ENCODE measurements at regions not wholly inside any gene's neighbourhood (a gene's known extent, or its start where the extent isn't known, plus 50 kb on each side); places are given as distances from the start of the nearest gene placed in this dataset.
"Not testable (repeated sequence)": the region's sequence is repeated elsewhere in the genome, so short reads cannot be mapped to it uniquely, and the experiment has no call there.

DNA sequence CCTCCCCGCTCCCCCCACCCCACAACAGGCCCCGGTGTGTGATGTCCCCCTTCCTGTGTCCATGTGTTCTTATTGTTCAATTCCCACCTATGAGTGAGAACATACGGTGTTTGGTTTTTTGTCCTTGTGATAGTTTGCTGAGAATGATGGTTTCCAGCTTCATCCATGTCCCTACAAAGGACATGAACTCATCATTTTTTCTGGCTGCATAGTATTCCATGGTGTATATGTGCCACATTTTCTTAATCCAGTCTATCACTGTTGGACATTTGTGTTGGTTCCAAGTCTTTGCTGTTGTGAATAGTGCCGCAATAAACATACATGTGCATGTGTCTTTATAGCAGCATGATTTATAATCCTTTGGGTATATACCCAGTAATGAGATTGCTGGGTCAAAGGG is 104.3 kb downstream of the MTPN start:
- not testable (repeated sequence) for DNase-seq (ENCODE audit: low read depth in 1 of 2, low spot score in 1 of 2); H3K27me3 ChIP-seq (ENCODE audit: insufficient read depth, poor library complexity, severe bottlenecking); H3K27ac ChIP-seq (replicated peaks); H3K4me3 ChIP-seq (replicated peaks; ENCODE audit: insufficient read depth, low read length)

DNA sequence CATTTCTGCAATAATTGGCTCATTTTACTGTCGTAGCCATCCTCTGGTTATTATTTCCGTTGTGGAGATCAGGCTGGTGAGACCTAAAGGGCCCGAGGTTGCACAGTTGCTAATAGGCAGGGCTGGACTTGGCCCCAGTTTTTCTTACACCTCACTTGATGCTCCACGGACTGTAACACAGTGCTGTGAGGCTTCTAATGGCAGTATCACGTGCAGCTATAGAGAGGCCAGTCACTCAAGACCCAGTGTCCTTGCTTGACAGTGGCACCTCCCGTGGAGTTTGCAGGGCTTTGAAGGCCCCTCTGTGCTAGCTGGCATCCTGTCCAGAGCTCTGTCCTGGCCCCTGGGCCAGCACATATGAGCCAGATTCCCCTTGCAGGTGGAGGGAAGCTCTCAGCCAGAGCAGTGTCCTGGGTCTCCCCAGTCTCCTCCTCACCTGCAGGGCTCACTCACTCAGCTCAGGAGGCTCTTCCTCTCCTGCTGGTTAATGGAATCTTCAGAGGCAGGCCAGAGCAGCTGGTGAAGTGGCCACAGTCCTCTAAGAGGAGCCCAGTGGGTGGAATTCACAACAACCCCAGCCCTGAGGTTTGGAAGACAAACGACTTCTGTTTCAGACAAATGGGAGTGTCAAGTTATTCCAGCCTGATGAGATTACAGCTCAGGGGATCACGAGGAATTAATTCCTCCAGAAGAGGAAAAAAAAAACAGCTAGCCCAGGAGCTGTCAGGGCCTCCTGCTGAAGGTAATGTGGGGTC is 114.2 kb upstream of the FAM180A start:
- no peak for DNase-seq (ENCODE audit: low read depth in 1 of 2, low spot score in 1 of 2)
- TF ChIP-seq SPI1 (IDR thresholded peaks at IDR 0.05; ENCODE audit: borderline replicate concordance, low read depth): no peak
- TF ChIP-seq, protein P1, sequence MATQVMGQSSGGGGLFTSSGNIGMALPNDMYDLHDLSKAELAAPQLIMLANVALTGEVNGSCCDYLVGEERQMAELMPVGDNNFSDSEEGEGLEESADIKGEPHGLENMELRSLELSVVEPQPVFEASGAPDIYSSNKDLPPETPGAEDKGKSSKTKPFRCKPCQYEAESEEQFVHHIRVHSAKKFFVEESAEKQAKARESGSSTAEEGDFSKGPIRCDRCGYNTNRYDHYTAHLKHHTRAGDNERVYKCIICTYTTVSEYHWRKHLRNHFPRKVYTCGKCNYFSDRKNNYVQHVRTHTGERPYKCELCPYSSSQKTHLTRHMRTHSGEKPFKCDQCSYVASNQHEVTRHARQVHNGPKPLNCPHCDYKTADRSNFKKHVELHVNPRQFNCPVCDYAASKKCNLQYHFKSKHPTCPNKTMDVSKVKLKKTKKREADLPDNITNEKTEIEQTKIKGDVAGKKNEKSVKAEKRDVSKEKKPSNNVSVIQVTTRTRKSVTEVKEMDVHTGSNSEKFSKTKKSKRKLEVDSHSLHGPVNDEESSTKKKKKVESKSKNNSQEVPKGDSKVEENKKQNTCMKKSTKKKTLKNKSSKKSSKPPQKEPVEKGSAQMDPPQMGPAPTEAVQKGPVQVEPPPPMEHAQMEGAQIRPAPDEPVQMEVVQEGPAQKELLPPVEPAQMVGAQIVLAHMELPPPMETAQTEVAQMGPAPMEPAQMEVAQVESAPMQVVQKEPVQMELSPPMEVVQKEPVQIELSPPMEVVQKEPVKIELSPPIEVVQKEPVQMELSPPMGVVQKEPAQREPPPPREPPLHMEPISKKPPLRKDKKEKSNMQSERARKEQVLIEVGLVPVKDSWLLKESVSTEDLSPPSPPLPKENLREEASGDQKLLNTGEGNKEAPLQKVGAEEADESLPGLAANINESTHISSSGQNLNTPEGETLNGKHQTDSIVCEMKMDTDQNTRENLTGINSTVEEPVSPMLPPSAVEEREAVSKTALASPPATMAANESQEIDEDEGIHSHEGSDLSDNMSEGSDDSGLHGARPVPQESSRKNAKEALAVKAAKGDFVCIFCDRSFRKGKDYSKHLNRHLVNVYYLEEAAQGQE (IDR thresholded peaks at IDR 0.05; ENCODE audit: insufficient replicate concordance, low read depth): no peak
- TF ChIP-seq, protein P2, sequence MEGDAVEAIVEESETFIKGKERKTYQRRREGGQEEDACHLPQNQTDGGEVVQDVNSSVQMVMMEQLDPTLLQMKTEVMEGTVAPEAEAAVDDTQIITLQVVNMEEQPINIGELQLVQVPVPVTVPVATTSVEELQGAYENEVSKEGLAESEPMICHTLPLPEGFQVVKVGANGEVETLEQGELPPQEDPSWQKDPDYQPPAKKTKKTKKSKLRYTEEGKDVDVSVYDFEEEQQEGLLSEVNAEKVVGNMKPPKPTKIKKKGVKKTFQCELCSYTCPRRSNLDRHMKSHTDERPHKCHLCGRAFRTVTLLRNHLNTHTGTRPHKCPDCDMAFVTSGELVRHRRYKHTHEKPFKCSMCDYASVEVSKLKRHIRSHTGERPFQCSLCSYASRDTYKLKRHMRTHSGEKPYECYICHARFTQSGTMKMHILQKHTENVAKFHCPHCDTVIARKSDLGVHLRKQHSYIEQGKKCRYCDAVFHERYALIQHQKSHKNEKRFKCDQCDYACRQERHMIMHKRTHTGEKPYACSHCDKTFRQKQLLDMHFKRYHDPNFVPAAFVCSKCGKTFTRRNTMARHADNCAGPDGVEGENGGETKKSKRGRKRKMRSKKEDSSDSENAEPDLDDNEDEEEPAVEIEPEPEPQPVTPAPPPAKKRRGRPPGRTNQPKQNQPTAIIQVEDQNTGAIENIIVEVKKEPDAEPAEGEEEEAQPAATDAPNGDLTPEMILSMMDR (IDR thresholded peaks at IDR 0.05; ENCODE audit: insufficient read depth, low read length): no peak
- TF ChIP-seq POLR2AphosphoS5 (IDR thresholded peaks at IDR 0.05; ENCODE audit: low read depth): no peak
- no peak for TF ChIP-seq GABPA (IDR thresholded peaks at IDR 0.05; ENCODE audit: low read depth)
- H3K27ac ChIP-seq (replicated peaks): no peak overlapping the region
- no peaks in the 10 kb centered on the region for H3K27me3 ChIP-seq (ENCODE audit: insufficient read depth, poor library complexity, severe bottlenecking)
- H3K4me3 ChIP-seq (replicated peaks; ENCODE audit: insufficient read depth, low read length): no peak overlapping the region

GRCh38 chr7:135859538-135859937 is 110.9 kb upstream of the FAM180A start:
- Histone ChIP-seq H3K27me3 (ENCODE audit: insufficient read depth, poor library complexity, severe bottlenecking) (no peaks in the 10 kb centered on the region), H3K27ac (replicated peaks) (no peak overlapping the region), H3K4me3 (replicated peaks; ENCODE audit: insufficient read depth, low read length) (no peak overlapping the region)
- no peak for DNase-seq (ENCODE audit: low read depth in 1 of 2, low spot score in 1 of 2)
- TF ChIP-seq POLR2AphosphoS5 (IDR thresholded peaks at IDR 0.05; ENCODE audit: low read depth): no peak
- TF ChIP-seq, protein P1 (IDR thresholded peaks at IDR 0.05; ENCODE audit: insufficient replicate concordance, low read depth): no peak
- TF ChIP-seq, protein P2 (IDR thresholded peaks at IDR 0.05; ENCODE audit: insufficient read depth, low read length): no peak
- TF ChIP-seq SPI1 (IDR thresholded peaks at IDR 0.05; ENCODE audit: borderline replicate concordance, low read depth): no peak

DNA sequence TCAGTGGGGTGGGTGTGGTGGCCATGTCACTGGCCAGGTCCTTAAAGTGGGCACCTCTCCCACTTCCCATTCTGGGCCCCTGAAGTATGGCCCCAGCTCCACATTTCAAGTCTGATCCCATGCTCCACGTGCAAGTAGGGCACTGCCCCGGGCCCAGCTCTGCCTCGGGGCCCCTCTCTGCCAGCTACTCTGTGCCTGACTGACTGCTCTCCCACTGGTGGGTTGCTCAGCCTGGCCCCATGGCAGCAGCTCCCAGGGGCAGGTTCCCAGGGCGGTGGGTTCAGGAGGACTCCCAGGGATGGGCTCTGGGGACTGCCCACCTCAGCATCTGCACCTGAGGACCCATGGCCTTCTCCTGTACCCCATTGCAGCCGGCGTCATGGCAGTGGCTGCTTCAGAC is 110.2 kb upstream of the FAM180A start:
- Histone ChIP-seq H3K4me3 (replicated peaks; ENCODE audit: insufficient read depth, low read length) (no peak overlapping the region), H3K27me3 (ENCODE audit: insufficient read depth, poor library complexity, severe bottlenecking) (no peaks in the 10 kb centered on the region), H3K27ac (replicated peaks) (no peak overlapping the region)
- TF ChIP-seq POLR2AphosphoS5 (IDR thresholded peaks at IDR 0.05; ENCODE audit: low read depth) (no peak), SPI1 (IDR thresholded peaks at IDR 0.05; ENCODE audit: borderline replicate concordance, low read depth) (no peak), GABPA (IDR thresholded peaks at IDR 0.05; ENCODE audit: low read depth) (no peak)
- TF ChIP-seq, protein P2 (IDR thresholded peaks at IDR 0.05; ENCODE audit: insufficient read depth, low read length): no peak
- TF ChIP-seq, protein P1 (IDR thresholded peaks at IDR 0.05; ENCODE audit: insufficient replicate concordance, low read depth): no peak
- DNase-seq (ENCODE audit: low read depth in 1 of 2, low spot score in 1 of 2): no peak

All from HL-60 (cell line).